LNCaP clone FGC (cell line): ENCODE measurements at regions not wholly inside any gene's neighbourhood (a gene's known extent, or its start where the extent isn't known, plus 50 kb on each side); places are given as distances from the start of the nearest gene placed in this dataset.
"Not testable (repeated sequence)": the region's sequence is repeated elsewhere in the genome, so short reads cannot be mapped to it uniquely, and the experiment has no call there.

ENCODE experiments used
- DNase-seq: peaks from one replicate; pipeline ENCODE4 v3.0.0-alpha.2; 2011; ENCODE audit warnings: low read depth
- H3K4me3 ChIP-seq: 2 replicates; pipeline ENCODE4 v1.5.1; 2011; ENCODE audit warnings: mild to moderate bottlenecking, low read depth, low read length, control low read depth
- CTCF ChIP-seq: IDR thresholded peaks from 2 replicates; pipeline ENCODE4 v1.5.1; 2012; ENCODE audit warnings: mild to moderate bottlenecking; ENCODE audit not compliant: control insufficient read depth, insufficient read depth; ENCODE audit errors: extremely low read depth

GRCh38 chr12:85424581-85425348, 144.7 kb downstream of the ALX1 start:
- TF ChIP-seq CTCF, result peak; percentile 55
- DNase-seq, result no peak
- H3K4me3 ChIP-seq, result no peak overlapping the region

GRCh38 chr12:85425349-85425612, 145.3 kb downstream of the ALX1 start:
- no peak for TF ChIP-seq CTCF
- no peak for DNase-seq

GRCh38 chr12:85425926-85426325, 145.9 kb downstream of the ALX1 start:
- DNase-seq, result no peak
- TF ChIP-seq CTCF, result no peak
- H3K4me3 ChIP-seq, result no peak overlapping the region

More at GRCh38 chr12:85425349-85425612, 145.3 kb downstream of the ALX1 start:
- H3K4me3 ChIP-seq, result no peak overlapping the region

- H3K4me3 ChIP-seq, DNase-seq: not testable (repeated sequence)
Observed at GRCh38 chr12:85433148-85433547, 153.1 kb downstream of the ALX1 start.

- peak; percentile 17 for DNase-seq
- TF ChIP-seq CTCF, result no peak
- no peak overlapping the region for H3K4me3 ChIP-seq
Observed at GRCh38 chr12:85440271-85440670, 160.3 kb downstream of the ALX1 start.

- no peak for TF ChIP-seq CTCF
- H3K4me3 ChIP-seq, result no peak overlapping the region
- DNase-seq, result no peak
Observed at GRCh38 chr12:85441025-85441424, 161.0 kb downstream of the ALX1 start.

- no peak overlapping the region for H3K4me3 ChIP-seq
- no peak for DNase-seq
- TF ChIP-seq CTCF, result peak; percentile 64
Observed at GRCh38 chr12:85441741-85442140, 161.7 kb downstream of the ALX1 start.
